Hematopoietic multipotent progenitor cell treated with erythropoietin and hydrocortisone succinate and interleukin-3 and kit ligand, for 15 days (in vitro differentiated cells): ENCODE measurements at regions not wholly inside any gene's neighbourhood (a gene's known extent, or its start where the extent isn't known, plus 50 kb on each side); places are given as distances from the start of the nearest gene placed in this dataset.
"Not testable (repeated sequence)": the region's sequence is repeated elsewhere in the genome, so short reads cannot be mapped to it uniquely, and the experiment has no call there.

Experiments used
- DNase-seq: peaks from one replicate; pipeline ENCODE4 v3.0.0-alpha.2; 2015; ENCODE audit warnings: low spot score

- DNase-seq, result no peak
Measured at GRCh38 chr3:190192087-190192486, 71.4 kb upstream of the P3H2 start.

GRCh38 chr3:190188197-190188596 lies 67.5 kb upstream of the P3H2 start:
- DNase-seq, result no peak

GRCh38 chr3:190183121-190183520 lies 62.4 kb upstream of the P3H2 start:
- DNase-seq, result no peak

GRCh38 chr3:190182418-190183043 lies 61.8 kb upstream of the P3H2 start:
- no peak for DNase-seq

GRCh38 chr3:190180268-190180667 lies 59.6 kb upstream of the P3H2 start:
- no peak for DNase-seq

- peak; percentile 60 for DNase-seq
Measured at GRCh38 chr3:190178779-190179178, 58.1 kb upstream of the P3H2 start.

GRCh38 chr3:190176933-190177525 lies 56.3 kb upstream of the P3H2 start:
- DNase-seq, result not testable (repeated sequence)

- DNase-seq, result not testable (repeated sequence)
Measured at GRCh38 chr3:190176106-190176505, 55.4 kb upstream of the P3H2 start.

- no peak for DNase-seq
Measured at GRCh38 chr3:190175490-190175889, 54.8 kb upstream of the P3H2 start.

- DNase-seq, result no peak
Measured at GRCh38 chr3:190174471-190174870, 53.8 kb upstream of the P3H2 start.

- DNase-seq, result no peak
Measured at GRCh38 chr3:190173426-190173825, 52.7 kb upstream of the P3H2 start.

- DNase-seq, result no peak
Measured at GRCh38 chr3:190172751-190173150, 52.1 kb upstream of the P3H2 start.
